GM06990 (cell line): ENCODE measurements at regions not wholly inside any gene's neighbourhood (a gene's known extent, or its start where the extent isn't known, plus 50 kb on each side); places are given as distances from the start of the nearest gene placed in this dataset.
A peak's percentile ranks its signal among the peaks of the same experiment; 100 is the strongest.

Experiments
- DNase-seq: peaks from one replicate; pipeline ENCODE4 v3.0.0-alpha.2; 2011; ENCODE audit not compliant: insufficient read length; ENCODE audit errors: extremely low read depth
- H3K27me3 ChIP-seq: replicated peaks from 2 replicates; pipeline ENCODE4 v1.6.0; 2011; ENCODE audit warnings: low read length; ENCODE audit not compliant: control insufficient read depth, insufficient read depth
- H3K36me3 ChIP-seq: 2 replicates; pipeline ENCODE4 v1.5.1; 2011; ENCODE audit warnings: low read length; ENCODE audit not compliant: control insufficient read depth, insufficient read depth
- H3K4me3 ChIP-seq: replicated peaks from 2 replicates; pipeline ENCODE4 v1.5.1; 2011; ENCODE audit warnings: low read depth, mild to moderate bottlenecking, control low read depth, low read length
- CTCF ChIP-seq: IDR thresholded peaks from 2 replicates; pipeline ENCODE4 v1.5.1; 2011; ENCODE audit warnings: low read length, control low read depth, mild to moderate bottlenecking, inconsistent platforms; ENCODE audit not compliant: insufficient read depth, poor library complexity, severe bottlenecking

GRCh38 chr13:53781941-53782340 is 753.3 kb downstream of the OLFM4 start:
- H3K36me3 ChIP-seq, result no peaks in the 10 kb centered on the region
- no peak for DNase-seq
- no peaks in the 10 kb centered on the region for H3K27me3 ChIP-seq
- H3K4me3 ChIP-seq, result no peak overlapping the region
- no peak for TF ChIP-seq CTCF

GRCh38 chr13:53782488-53782961 is 753.9 kb downstream of the OLFM4 start:
- H3K27me3 ChIP-seq, result no peaks in the 10 kb centered on the region
- no peak overlapping the region for H3K4me3 ChIP-seq
- no peaks in the 10 kb centered on the region for H3K36me3 ChIP-seq
- TF ChIP-seq CTCF, result peak; percentile 72
- DNase-seq, result no peak

- no peak for TF ChIP-seq CTCF
These were observed 754.9 kb downstream of the OLFM4 start for GRCh38 chr13:53783471-53783870.

GRCh38 chr13:53788286-53788685 is 759.7 kb downstream of the OLFM4 start:
- no peaks in the 10 kb centered on the region for H3K36me3 ChIP-seq
- DNase-seq, result no peak
- H3K27me3 ChIP-seq, result no peaks in the 10 kb centered on the region
- no peak for TF ChIP-seq CTCF
- no peak overlapping the region for H3K4me3 ChIP-seq

More at GRCh38 chr13:53783471-53783870, 754.9 kb downstream of the OLFM4 start:
- no peak overlapping the region for H3K4me3 ChIP-seq
- H3K27me3 ChIP-seq, result no peaks in the 10 kb centered on the region
- no peak for DNase-seq
- no peaks in the 10 kb centered on the region for H3K36me3 ChIP-seq

GRCh38 chr13:53800011-53800410 is 771.4 kb downstream of the OLFM4 start:
- no peak for TF ChIP-seq CTCF
- DNase-seq, result no peak
- Histone ChIP-seq H3K27me3 (no peaks in the 10 kb centered on the region), H3K36me3 (no peaks in the 10 kb centered on the region), H3K4me3 (no peak overlapping the region)

GRCh38 chr13:53807251-53807834 is 778.7 kb downstream of the OLFM4 start:
- Histone ChIP-seq H3K27me3 (no peaks in the 10 kb centered on the region), H3K36me3 (no peaks in the 10 kb centered on the region), H3K4me3 (no peak overlapping the region)
- no peak for TF ChIP-seq CTCF
- no peak for DNase-seq
